ENCODE measurements at regions not wholly inside any gene's neighbourhood (a gene's known extent, or its start where the extent isn't known, plus 50 kb on each side); places are given as distances from the start of the nearest gene placed in this dataset.

GRCh38 chr18:42509750-42510415 is 554.8 kb downstream of the PIK3C3 start:
- TF ChIP-seq POLR2A (IDR thresholded peaks at IDR 0.05) (no peak), CTCF (IDR thresholded peaks at IDR 0.05) (no peak), POLR2AphosphoS5 (IDR thresholded peaks at IDR 0.05) (no peak), EP300 (IDR thresholded peaks at IDR 0.05) (no peak)

Data from upper lobe of left lung (tissue), 4 donors.